Muscle of back (tissue), 3 donors: ENCODE measurements at regions not wholly inside any gene's neighbourhood (a gene's known extent, or its start where the extent isn't known, plus 50 kb on each side); places are given as distances from the start of the nearest gene placed in this dataset.
"Not testable (repeated sequence)": the region's sequence is repeated elsewhere in the genome, so short reads cannot be mapped to it uniquely, and the experiment has no call there.

ENCODE experiments used
- DNase-seq, 3 donors: peaks; one replicate each; pipeline versions ENCODE4 v3.0.0 to v3.0.0-alpha.2; 2013

GRCh38 chr16:22436823-22437652, 62.6 kb upstream of the CDR2 start:
- DNase-seq = peak; percentile 72 to 94 (median 84)

GRCh38 chr16:22436326-22436822, 62.0 kb upstream of the CDR2 start:
- DNase-seq = not testable (repeated sequence)

- DNase-seq = not testable (repeated sequence)
Observed at GRCh38 chr16:22431314-22431713, 56.9 kb upstream of the CDR2 start.

- no peak for DNase-seq
Observed at GRCh38 chr16:22428654-22429053, 54.2 kb upstream of the CDR2 start.

- no peak for DNase-seq
Observed at GRCh38 chr16:22427556-22427955, 53.1 kb upstream of the CDR2 start.

GRCh38 chr16:22425847-22426246, 51.4 kb upstream of the CDR2 start:
- peak in 1 of 3 donors; percentile 8 for DNase-seq

GRCh38 chr16:22425036-22425801, 50.8 kb upstream of the CDR2 start:
- DNase-seq = peak; percentile 77 to 96 (median 93)

GRCh38 chr16:22424161-22424937, 49.9 kb upstream of the CDR2 start:
- DNase-seq = peak in 2 of 3 donors; percentile 33 to 65
